Lung (tissue), 11 donors: ENCODE measurements at regions not wholly inside any gene's neighbourhood (a gene's known extent, or its start where the extent isn't known, plus 50 kb on each side); places are given as distances from the start of the nearest gene placed in this dataset.

Experiments used
- ATAC-seq: fragments of 200-7000 bp; cut with Tn5 transposase; one replicate; pipeline ENCODE4 v1.9.1; 2020; ENCODE audit warnings: moderate number of reproducible peaks; ENCODE audit not compliant: insufficient read depth, low FRiP score
- DNase-seq, 3 donors: peaks; one replicate each; pipeline ENCODE4 v3.0.0-alpha.2; 2013 to 2017
- H3K27ac ChIP-seq, 2 donors: one replicate each; pipeline ENCODE4 v1.5.1; 2013; ENCODE audit warnings: mild to moderate bottlenecking in 2 of 2, moderate library complexity in 2 of 2, control low read depth in 1 of 2, inconsistent platforms in 1 of 2, low read depth in 1 of 2, low read length in 1 of 2
- H3K27me3 ChIP-seq, 3 donors: one replicate each; pipeline ENCODE4 v1.5.1; 2013; ENCODE audit warnings: low read length in 2 of 3; ENCODE audit not compliant: control insufficient read depth in 3 of 3, insufficient read depth in 3 of 3
- H3K36me3 ChIP-seq, 4 donors: one replicate each; pipeline ENCODE4 v1.5.1; 2013; ENCODE audit warnings: low read length in 4 of 4, mild to moderate bottlenecking in 1 of 4, moderate library complexity in 1 of 4; ENCODE audit not compliant: control insufficient read depth in 4 of 4, insufficient read depth in 4 of 4
- H3K4me1 ChIP-seq, 5 donors: one replicate each; pipeline ENCODE4 v1.5.1; 2013; ENCODE audit warnings: low read length in 5 of 5, mild to moderate bottlenecking in 2 of 5, moderate library complexity in 1 of 5; ENCODE audit not compliant: control insufficient read depth in 5 of 5, insufficient read depth in 5 of 5
- H3K4me3 ChIP-seq: one replicate; pipeline ENCODE4 v1.5.1; 2013; ENCODE audit warnings: mild to moderate bottlenecking, control low read depth, moderate library complexity
- H3K9ac ChIP-seq, 2 donors: one replicate each; pipeline ENCODE4 v1.5.1; 2013; ENCODE audit warnings: low read length in 2 of 2, control low read depth in 1 of 2; ENCODE audit not compliant: insufficient read depth in 1 of 2
- H3K9me3 ChIP-seq, 4 donors: one replicate each; pipeline ENCODE4 v1.5.1; 2013; ENCODE audit warnings: low read length in 3 of 4, mild to moderate bottlenecking in 1 of 4, moderate library complexity in 1 of 4; ENCODE audit not compliant: control insufficient read depth in 4 of 4, insufficient read depth in 3 of 4
- CTCF ChIP-seq: IDR thresholded peaks from 2 replicates; pipeline ENCODE4 v1.5.1; 2012; ENCODE audit warnings: mild to moderate bottlenecking; ENCODE audit errors: control extremely low read depth, extremely low read depth
- WGBS, 2 donors: extraction: QIAGEN DNeasy Blood & Tissue Kit; methylation state at CpG; one replicate each; pipeline ENCODE4 v1.1.7; 2013; 5-methylcytosine and 5-hydroxymethylcytosine counted together
- donor health status: control.
- donor health status: control.
- donor health status: Bipolar disorder and iron deficiency.
- donor health status: healthy.
- donor health status: DM: yes; HTN: yes; CAD: no.

DNA sequence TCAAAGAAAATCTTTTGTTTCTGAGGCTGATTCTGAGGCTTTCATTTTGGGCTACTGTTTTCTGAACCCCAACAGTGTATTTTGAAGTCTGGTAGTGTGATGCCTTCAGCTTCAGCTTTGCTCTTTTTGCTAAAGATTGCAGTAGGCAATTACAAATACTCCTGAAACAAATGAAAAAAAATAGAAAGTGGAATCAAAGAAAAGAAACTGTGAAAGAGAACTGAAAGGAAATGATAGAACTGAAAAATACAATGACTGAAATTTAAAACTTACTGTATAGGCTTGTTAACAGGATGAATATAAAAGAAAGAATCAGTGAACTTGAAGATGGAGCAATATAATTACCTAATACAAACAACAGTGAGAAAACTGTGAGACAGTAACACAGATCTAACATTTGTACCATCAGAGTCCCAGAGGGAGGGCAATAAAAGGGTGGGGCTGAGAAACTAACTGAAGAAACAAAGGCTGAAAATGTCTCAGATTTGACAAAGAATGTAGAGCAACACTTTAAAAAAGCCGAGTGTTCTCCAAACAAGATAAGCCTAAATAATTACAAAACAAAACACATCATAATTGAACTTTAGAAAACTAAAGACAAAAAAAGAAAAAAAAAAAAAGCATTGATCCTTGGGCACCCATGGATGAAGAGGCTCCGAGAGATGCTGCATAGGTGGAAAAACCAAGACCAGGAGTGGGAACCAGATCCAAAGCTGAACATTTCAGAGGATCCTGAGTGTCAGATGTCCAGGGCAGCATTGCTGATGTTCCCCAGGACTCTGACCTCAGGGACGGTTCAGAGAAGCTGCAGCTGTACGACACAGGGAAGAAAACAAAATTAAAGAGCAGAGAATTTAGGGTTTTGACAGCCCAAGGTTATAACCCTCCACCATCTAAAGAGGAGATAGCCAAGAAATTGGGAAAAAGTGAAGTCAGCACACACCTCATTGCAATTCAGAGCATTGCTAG lies 223.2 kb upstream of the IGFBP3 start:
- Histone ChIP-seq H3K36me3 (no peaks in the 10 kb centered on the region), H3K9me3 (no peaks in the 10 kb centered on the region), H3K9ac (no peak overlapping the region), H3K4me1 (peaks cover 0 to 4% (median 0%) of the 10 kb centered on the region in 5 donors), H3K27ac (no peak overlapping the region), H3K27me3 (no peaks in the 10 kb centered on the region), H3K4me3 (no peak overlapping the region)
- WGBS, 2 donors = 83 to 85% methylated on average over 4 of the region's 4 CpGs
- ATAC-seq (no peak), DNase-seq (no peak)
- TF ChIP-seq CTCF = no peak

GRCh38 chr7:46143421-46143820 lies 222.3 kb upstream of the IGFBP3 start:
- DNase-seq (no peak), ATAC-seq (no peak)
- peaks cover 0 to 4% (median 0%) of the 10 kb centered on the region in 5 donors for H3K4me1 ChIP-seq
- H3K9ac ChIP-seq = no peak overlapping the region
- H3K27me3 ChIP-seq = no peaks in the 10 kb centered on the region
- H3K27ac ChIP-seq = no peak overlapping the region
- no peaks in the 10 kb centered on the region for H3K36me3 ChIP-seq
- WGBS, 2 donors = 93 to 99% methylated on average over 2 of the region's 2 CpGs
- H3K9me3 ChIP-seq = no peaks in the 10 kb centered on the region
- TF ChIP-seq CTCF = no peak
- no peak overlapping the region for H3K4me3 ChIP-seq

DNA sequence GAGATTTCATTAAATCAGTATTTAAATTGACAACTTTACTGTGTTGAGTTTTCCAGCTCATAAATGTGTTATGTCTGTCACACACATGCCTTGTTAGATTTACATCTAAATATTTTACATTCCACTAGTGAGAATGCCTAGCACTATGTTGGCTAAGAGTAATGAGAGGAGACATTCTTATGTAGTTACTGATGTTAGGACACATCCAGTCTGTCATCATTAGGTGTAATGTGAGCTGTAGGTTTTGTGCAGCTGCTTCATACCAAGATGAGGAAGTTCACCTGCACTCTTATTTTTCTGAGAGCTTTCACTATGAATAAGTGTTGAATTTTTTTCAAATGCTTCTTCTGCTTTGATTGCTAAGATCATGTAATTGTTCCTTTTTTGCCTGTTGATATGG lies 218.0 kb upstream of the IGFBP3 start:
- Histone ChIP-seq H3K9ac (no peak overlapping the region), H3K9me3 (no peaks in the 10 kb centered on the region), H3K4me3 (no peak overlapping the region), H3K4me1 (no peaks in the 10 kb centered on the region), H3K27me3 (no peaks in the 10 kb centered on the region), H3K27ac (no peak overlapping the region), H3K36me3 (no peaks in the 10 kb centered on the region)
- TF ChIP-seq CTCF = no peak
- DNase-seq = no peak
- ATAC-seq = no peak
